ENCODE measurements at regions not wholly inside any gene's neighbourhood (a gene's known extent, or its start where the extent isn't known, plus 50 kb on each side); places are given as distances from the start of the nearest gene placed in this dataset.

DNA sequence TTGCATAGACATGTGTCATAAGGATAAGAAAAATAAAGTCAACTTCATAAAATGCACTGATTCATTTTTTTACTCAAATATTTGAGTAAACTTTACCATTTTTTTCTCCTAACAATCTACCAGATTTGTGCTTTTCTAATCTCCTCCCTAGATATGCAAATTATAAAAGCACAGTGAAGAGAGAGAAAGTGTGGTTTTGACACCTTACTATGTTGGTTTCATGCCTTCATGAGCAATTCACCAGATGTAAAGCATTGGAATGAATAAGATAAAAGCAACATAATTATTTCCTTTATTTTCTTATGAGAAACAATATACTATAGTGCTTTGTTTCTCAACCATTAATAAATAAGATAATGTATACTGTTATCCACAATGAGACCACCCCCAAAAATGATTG lies 432.5 kb upstream of the PCDH15 start (continued):
- TF ChIP-seq, protein P1, sequence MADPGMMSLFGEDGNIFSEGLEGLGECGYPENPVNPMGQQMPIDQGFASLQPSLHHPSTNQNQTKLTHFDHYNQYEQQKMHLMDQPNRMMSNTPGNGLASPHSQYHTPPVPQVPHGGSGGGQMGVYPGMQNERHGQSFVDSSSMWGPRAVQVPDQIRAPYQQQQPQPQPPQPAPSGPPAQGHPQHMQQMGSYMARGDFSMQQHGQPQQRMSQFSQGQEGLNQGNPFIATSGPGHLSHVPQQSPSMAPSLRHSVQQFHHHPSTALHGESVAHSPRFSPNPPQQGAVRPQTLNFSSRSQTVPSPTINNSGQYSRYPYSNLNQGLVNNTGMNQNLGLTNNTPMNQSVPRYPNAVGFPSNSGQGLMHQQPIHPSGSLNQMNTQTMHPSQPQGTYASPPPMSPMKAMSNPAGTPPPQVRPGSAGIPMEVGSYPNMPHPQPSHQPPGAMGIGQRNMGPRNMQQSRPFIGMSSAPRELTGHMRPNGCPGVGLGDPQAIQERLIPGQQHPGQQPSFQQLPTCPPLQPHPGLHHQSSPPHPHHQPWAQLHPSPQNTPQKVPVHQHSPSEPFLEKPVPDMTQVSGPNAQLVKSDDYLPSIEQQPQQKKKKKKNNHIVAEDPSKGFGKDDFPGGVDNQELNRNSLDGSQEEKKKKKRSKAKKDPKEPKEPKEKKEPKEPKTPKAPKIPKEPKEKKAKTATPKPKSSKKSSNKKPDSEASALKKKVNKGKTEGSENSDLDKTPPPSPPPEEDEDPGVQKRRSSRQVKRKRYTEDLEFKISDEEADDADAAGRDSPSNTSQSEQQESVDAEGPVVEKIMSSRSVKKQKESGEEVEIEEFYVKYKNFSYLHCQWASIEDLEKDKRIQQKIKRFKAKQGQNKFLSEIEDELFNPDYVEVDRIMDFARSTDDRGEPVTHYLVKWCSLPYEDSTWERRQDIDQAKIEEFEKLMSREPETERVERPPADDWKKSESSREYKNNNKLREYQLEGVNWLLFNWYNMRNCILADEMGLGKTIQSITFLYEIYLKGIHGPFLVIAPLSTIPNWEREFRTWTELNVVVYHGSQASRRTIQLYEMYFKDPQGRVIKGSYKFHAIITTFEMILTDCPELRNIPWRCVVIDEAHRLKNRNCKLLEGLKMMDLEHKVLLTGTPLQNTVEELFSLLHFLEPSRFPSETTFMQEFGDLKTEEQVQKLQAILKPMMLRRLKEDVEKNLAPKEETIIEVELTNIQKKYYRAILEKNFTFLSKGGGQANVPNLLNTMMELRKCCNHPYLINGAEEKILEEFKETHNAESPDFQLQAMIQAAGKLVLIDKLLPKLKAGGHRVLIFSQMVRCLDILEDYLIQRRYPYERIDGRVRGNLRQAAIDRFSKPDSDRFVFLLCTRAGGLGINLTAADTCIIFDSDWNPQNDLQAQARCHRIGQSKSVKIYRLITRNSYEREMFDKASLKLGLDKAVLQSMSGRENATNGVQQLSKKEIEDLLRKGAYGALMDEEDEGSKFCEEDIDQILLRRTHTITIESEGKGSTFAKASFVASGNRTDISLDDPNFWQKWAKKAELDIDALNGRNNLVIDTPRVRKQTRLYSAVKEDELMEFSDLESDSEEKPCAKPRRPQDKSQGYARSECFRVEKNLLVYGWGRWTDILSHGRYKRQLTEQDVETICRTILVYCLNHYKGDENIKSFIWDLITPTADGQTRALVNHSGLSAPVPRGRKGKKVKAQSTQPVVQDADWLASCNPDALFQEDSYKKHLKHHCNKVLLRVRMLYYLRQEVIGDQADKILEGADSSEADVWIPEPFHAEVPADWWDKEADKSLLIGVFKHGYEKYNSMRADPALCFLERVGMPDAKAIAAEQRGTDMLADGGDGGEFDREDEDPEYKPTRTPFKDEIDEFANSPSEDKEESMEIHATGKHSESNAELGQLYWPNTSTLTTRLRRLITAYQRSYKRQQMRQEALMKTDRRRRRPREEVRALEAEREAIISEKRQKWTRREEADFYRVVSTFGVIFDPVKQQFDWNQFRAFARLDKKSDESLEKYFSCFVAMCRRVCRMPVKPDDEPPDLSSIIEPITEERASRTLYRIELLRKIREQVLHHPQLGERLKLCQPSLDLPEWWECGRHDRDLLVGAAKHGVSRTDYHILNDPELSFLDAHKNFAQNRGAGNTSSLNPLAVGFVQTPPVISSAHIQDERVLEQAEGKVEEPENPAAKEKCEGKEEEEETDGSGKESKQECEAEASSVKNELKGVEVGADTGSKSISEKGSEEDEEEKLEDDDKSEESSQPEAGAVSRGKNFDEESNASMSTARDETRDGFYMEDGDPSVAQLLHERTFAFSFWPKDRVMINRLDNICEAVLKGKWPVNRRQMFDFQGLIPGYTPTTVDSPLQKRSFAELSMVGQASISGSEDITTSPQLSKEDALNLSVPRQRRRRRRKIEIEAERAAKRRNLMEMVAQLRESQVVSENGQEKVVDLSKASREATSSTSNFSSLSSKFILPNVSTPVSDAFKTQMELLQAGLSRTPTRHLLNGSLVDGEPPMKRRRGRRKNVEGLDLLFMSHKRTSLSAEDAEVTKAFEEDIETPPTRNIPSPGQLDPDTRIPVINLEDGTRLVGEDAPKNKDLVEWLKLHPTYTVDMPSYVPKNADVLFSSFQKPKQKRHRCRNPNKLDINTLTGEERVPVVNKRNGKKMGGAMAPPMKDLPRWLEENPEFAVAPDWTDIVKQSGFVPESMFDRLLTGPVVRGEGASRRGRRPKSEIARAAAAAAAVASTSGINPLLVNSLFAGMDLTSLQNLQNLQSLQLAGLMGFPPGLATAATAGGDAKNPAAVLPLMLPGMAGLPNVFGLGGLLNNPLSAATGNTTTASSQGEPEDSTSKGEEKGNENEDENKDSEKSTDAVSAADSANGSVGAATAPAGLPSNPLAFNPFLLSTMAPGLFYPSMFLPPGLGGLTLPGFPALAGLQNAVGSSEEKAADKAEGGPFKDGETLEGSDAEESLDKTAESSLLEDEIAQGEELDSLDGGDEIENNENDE (IDR thresholded peaks at IDR 0.05; ENCODE audit: insufficient replicate concordance, low read length) = no peak
- TF ChIP-seq, protein P2, sequence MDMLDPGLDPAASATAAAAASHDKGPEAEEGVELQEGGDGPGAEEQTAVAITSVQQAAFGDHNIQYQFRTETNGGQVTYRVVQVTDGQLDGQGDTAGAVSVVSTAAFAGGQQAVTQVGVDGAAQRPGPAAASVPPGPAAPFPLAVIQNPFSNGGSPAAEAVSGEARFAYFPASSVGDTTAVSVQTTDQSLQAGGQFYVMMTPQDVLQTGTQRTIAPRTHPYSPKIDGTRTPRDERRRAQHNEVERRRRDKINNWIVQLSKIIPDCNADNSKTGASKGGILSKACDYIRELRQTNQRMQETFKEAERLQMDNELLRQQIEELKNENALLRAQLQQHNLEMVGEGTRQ (IDR thresholded peaks at IDR 0.05; ENCODE audit: low read length) = no peak
- no peak for TF ChIP-seq NANOG (IDR thresholded peaks at IDR 0.05; ENCODE audit: insufficient read depth, low read depth, low read length, poor library complexity, severe bottlenecking)
- TF ChIP-seq BACH1 (IDR thresholded peaks at IDR 0.05; ENCODE audit: low read length) = no peak
- no peak for TF ChIP-seq HDAC6 (IDR thresholded peaks at IDR 0.05; ENCODE audit: low read depth, low read length)
- TF ChIP-seq RBBP5 (IDR thresholded peaks at IDR 0.05; ENCODE audit: borderline replicate concordance, low read depth, low read length) = no peak
- TF ChIP-seq TAF7 (optimal IDR thresholded peaks at IDR 0.05; ENCODE audit: borderline replicate concordance, low read depth, low read length) = no peak
- TF ChIP-seq SP2 (IDR thresholded peaks at IDR 0.05; ENCODE audit: low read length) = no peak
- TF ChIP-seq POLR2AphosphoS5 (IDR thresholded peaks at IDR 0.05; ENCODE audit: low read depth, low read length) = no peak
- TF ChIP-seq EP300 (IDR thresholded peaks at IDR 0.05; ENCODE audit: borderline replicate concordance in 1 of 2, low read depth in 2 of 2, low read length in 2 of 2) = no peak
- no peak for TF ChIP-seq PHF8 (conservative IDR thresholded peaks at IDR 0.05; ENCODE audit: low read depth, low read length)

All from H1 (cell line).